Kidney epithelial cell (primary cell): ENCODE measurements at regions not wholly inside any gene's neighbourhood (a gene's known extent, or its start where the extent isn't known, plus 50 kb on each side); places are given as distances from the start of the nearest gene placed in this dataset.

Experiments used
- DNase-seq: peaks from one replicate; pipeline ENCODE4 v3.0.0-alpha.2; 2010; ENCODE audit warnings: low read depth
- H3K27me3 ChIP-seq: 2 replicates; pipeline ENCODE4 v1.6.0; 2011; ENCODE audit warnings: low read length; ENCODE audit not compliant: control insufficient read depth, insufficient read depth
- H3K36me3 ChIP-seq: 2 replicates; pipeline ENCODE4 v1.5.1; 2011; ENCODE audit warnings: low read length; ENCODE audit not compliant: control insufficient read depth, insufficient read depth
- H3K4me3 ChIP-seq: 2 replicates; pipeline ENCODE4 v1.5.1; 2011; ENCODE audit warnings: low read depth, mild to moderate bottlenecking, control low read depth, low read length
- TF ChIP-seq, protein P1 (sequence below): IDR thresholded peaks from 2 replicates; pipeline ENCODE4 v1.5.1; 2011; ENCODE audit warnings: mild to moderate bottlenecking, moderate library complexity, low read length, control low read depth, inconsistent platforms; ENCODE audit not compliant: insufficient read depth, poor library complexity, severe bottlenecking

DNA sequence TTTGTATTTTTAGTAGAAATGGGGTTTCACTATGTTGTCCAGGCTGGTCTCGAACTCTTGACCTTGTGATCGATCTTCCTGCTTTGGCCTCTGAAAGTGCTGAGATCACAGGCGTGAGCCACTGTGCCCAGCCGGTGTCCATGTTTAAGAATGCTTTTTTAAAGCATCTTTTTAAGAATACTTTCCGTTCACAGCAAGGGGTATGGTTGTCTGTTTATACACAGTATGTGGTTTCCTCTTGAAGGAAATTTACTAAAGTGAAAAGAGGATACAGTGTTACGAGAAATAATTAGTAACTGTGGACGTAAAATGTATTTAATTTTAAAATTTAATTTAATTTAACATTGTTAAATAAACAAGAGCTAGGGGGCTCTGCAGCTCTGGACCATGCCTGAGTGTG lies 73.4 kb downstream of the GSC start:
- no peak for DNase-seq
- Histone ChIP-seq H3K27me3 (no peaks in the 10 kb centered on the region), H3K36me3 (no peaks in the 10 kb centered on the region), H3K4me3 (no peak overlapping the region)
- TF ChIP-seq, protein P1, sequence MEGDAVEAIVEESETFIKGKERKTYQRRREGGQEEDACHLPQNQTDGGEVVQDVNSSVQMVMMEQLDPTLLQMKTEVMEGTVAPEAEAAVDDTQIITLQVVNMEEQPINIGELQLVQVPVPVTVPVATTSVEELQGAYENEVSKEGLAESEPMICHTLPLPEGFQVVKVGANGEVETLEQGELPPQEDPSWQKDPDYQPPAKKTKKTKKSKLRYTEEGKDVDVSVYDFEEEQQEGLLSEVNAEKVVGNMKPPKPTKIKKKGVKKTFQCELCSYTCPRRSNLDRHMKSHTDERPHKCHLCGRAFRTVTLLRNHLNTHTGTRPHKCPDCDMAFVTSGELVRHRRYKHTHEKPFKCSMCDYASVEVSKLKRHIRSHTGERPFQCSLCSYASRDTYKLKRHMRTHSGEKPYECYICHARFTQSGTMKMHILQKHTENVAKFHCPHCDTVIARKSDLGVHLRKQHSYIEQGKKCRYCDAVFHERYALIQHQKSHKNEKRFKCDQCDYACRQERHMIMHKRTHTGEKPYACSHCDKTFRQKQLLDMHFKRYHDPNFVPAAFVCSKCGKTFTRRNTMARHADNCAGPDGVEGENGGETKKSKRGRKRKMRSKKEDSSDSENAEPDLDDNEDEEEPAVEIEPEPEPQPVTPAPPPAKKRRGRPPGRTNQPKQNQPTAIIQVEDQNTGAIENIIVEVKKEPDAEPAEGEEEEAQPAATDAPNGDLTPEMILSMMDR = no peak

DNA sequence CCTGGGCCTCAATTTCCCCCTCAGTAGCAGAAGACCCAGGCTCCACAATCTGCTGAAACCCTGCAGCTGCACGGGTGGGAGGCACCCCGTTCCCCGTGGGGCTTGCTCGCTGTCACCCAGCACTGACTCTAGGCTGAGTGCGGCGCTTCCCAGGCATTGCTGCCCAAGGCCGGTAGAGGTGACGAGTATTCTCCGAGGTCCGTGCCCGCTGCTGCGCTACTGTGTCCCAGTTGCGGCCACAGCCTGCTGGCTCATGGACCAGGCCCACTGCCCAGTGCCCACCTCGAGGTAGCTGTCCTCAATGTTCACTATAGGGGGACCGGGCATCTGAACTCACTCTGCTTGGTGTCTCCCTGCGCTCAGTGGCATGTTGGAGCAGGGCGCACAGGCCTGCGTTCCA lies 74.7 kb downstream of the GSC start:
- H3K27me3 ChIP-seq = peaks cover 5% of the 10 kb centered on the region
- TF ChIP-seq, protein P1 = no peak
- no peak for DNase-seq

DNA sequence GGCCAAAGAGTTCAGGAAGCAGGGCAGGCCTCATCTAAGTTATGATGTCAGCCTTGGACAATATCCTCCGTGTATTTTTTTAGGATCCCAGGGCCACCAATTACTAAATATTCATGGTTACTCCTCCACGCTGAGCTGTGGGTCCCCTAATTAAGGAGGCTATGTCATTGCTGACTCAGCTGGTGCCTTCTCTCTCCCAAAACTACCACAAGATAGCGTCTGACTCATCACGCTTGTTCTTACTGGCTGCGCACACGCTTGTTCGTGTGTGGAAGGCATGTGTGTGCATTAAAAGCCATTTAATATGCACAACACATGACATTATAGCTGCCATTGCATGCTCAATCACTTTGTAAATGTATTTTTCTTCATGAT lies 78.3 kb downstream of the GSC start:
- no peaks in the 10 kb centered on the region for H3K36me3 ChIP-seq
- H3K4me3 ChIP-seq = no peak overlapping the region
- DNase-seq = no peak
- peaks cover 10% of the 10 kb centered on the region for H3K27me3 ChIP-seq
- TF ChIP-seq, protein P1 = no peak

More for the DNA sequence above, 74.7 kb downstream of the GSC start:
- no peaks in the 10 kb centered on the region for H3K36me3 ChIP-seq
- no peak overlapping the region for H3K4me3 ChIP-seq

DNA sequence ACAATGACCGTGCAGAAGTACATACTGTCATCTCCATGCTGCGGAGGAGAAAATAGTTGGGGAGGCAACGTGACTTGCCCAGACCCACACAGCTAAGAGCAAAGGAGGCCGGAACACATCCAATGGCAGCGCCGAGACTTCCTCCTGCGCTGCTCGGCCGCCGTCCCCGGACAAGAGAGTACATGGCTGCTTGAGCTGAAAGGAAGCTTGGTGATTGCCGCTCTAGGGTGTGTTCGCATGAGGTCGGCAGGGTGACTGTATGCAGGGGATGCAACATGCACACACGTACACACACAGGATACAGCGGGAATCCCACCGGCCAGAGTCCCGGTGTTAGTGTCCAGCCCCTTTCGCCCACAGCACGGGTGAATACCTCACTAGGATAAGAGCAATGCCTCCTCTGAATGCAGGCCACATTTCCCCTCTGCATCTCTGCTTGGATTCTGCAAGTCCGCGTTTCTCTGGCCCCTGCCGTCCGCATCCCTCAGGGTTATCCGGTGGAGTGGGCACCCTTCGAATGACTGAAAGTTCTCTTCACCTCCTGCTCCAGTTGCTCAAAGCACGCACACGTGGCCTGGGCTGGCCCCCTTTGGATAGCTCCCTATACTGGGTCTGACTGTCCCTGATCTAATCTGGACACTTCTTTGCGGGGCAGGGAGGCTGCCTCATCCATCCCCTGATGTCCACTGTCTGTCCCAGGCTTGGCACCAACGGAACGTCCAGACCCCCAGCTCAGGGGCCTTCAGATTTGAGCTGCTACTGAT lies 78.8 kb downstream of the GSC start:
- no peak for DNase-seq
- Histone ChIP-seq H3K27me3 (peaks cover 10% of the 10 kb centered on the region), H3K4me3 (no peak overlapping the region), H3K36me3 (no peaks in the 10 kb centered on the region)
- TF ChIP-seq, protein P1 = no peak

DNA sequence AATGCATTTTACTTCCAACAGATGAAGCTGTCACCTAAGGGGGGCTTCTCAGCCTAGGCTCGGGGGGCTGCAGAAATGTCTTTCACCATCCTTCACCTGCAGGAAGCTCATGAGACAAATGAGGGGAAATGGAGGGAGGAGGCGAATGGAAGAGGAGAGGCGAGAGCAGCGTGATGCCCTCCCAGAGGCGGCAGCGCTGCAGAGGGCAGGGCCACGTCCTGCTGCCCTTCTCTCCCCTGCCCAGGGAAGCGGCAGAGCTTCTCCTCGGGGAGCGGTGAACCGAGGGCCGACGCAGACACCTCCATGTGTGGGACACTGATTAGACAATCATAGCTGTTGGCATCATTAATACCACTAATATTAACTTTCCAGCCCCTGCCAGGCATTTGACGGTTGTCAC lies 78.3 kb downstream of the SERPINA3 start:
- Histone ChIP-seq H3K4me3 (no peak overlapping the region), H3K27me3 (peaks cover 10% of the 10 kb centered on the region), H3K36me3 (no peaks in the 10 kb centered on the region)
- TF ChIP-seq, protein P1 = no peak
- no peak for DNase-seq

DNA sequence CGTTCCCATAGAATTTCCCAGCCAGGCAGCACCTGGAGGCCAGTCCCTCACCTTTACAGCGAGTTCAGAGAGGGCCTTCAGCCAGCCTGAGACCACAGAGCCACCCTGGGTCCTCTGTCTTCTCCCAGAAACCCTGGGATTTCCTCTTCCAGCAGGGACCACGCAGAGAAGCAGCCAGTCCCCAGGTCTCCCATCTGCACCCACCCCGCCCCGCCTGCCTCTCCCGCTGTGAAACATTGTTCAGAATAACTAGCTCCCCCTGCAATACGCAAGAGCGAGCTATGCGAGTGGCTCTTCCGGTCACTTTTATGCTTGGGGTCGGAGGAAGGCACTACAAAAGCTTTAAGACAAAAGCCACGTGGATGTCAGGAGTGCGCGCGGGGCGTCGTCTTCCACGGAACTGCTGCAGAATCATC lies 77.8 kb downstream of the SERPINA3 start:
- H3K4me3 ChIP-seq = no peak overlapping the region

More for the DNA sequence above, 77.8 kb downstream of the SERPINA3 start:
- H3K27me3 ChIP-seq = peaks cover 10% of the 10 kb centered on the region
- TF ChIP-seq, protein P1 = no peak
- no peak for DNase-seq
- no peaks in the 10 kb centered on the region for H3K36me3 ChIP-seq
